ENCODE measurements at regions not wholly inside any gene's neighbourhood (a gene's known extent, or its start where the extent isn't known, plus 50 kb on each side); places are given as distances from the start of the nearest gene placed in this dataset.

DNA sequence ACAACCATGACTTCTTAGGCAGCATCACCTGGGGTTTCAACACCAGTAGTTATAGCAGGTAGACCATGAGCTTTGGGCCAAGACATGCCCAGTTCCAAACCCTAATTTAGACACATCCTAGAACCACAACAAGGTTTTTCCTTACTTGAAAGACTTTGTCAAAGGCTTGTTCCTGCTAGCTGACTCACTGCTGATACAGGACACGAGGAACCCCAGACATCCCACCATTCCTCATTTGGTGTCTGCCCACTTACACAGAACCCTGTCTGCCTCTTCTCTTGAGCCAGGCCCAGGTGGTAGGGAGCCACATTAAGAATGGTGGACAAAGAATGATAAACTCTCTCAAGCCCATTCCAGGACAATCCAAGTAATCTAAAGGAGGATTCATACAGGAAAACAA lies 109.0 kb downstream of the CCDC71L start:
- TF ChIP-seq POLR2A (IDR thresholded peaks at IDR 0.05), result no peak
- TF ChIP-seq, protein P1, sequence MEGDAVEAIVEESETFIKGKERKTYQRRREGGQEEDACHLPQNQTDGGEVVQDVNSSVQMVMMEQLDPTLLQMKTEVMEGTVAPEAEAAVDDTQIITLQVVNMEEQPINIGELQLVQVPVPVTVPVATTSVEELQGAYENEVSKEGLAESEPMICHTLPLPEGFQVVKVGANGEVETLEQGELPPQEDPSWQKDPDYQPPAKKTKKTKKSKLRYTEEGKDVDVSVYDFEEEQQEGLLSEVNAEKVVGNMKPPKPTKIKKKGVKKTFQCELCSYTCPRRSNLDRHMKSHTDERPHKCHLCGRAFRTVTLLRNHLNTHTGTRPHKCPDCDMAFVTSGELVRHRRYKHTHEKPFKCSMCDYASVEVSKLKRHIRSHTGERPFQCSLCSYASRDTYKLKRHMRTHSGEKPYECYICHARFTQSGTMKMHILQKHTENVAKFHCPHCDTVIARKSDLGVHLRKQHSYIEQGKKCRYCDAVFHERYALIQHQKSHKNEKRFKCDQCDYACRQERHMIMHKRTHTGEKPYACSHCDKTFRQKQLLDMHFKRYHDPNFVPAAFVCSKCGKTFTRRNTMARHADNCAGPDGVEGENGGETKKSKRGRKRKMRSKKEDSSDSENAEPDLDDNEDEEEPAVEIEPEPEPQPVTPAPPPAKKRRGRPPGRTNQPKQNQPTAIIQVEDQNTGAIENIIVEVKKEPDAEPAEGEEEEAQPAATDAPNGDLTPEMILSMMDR (IDR thresholded peaks at IDR 0.05), result no peak
